SK-N-SH (cell line): ENCODE measurements at regions not wholly inside any gene's neighbourhood (a gene's known extent, or its start where the extent isn't known, plus 50 kb on each side); places are given as distances from the start of the nearest gene placed in this dataset.

Experiments
- CTCF ChIA-PET: fragments of 300-600, 350-600 bp; formaldehyde crosslinking; extraction: SDS; loops from one replicate; lab custom pipeline; 2021; lab: Yijun Ruan, JAX
- POLR2A ChIA-PET: fragments of 350-600 bp; sonication (Branson Sonifier 250); formaldehyde crosslinking; extraction: SDS; loops from one replicate; lab custom pipeline; 2020; ENCODE audit warnings: antibody characterized with exemption, inconsistent platforms; lab: Yijun Ruan, JAX
- DNase-seq: peaks from one replicate; pipeline ENCODE4 v3.0.0; 2012
- H2AFZ ChIP-seq: fragments of 200-600 bp; sonication (generic); 2 replicates; pipeline ENCODE4 v1.8.1; 2016; ENCODE audit warnings: antibody characterized with exemption, mild to moderate bottlenecking, low read depth
- H3F3A ChIP-seq: fragments of 200-600 bp; sonication (generic); replicated peaks from 2 replicates; pipeline ENCODE3; 2016; ENCODE audit warnings: antibody characterized with exemption, mild to moderate bottlenecking; ENCODE audit not compliant: insufficient read depth
- H3K27ac ChIP-seq, 2 experiments: fragments of 200-500 bp in 1 of 2; fragments of 200-600 bp in 1 of 2; sonication (Bioruptor generic) in 1 of 2; sonication (generic), shearing (Covaris generic) in 1 of 2; 2 replicates each; pipeline versions ENCODE4 v1.5.1 to v1.6.1; 2014 to 2016; ENCODE audit warnings: low read depth in 2 of 2, inconsistent platforms in 1 of 2, low read length in 1 of 2, mild to moderate bottlenecking in 1 of 2, mixed read lengths in 1 of 2
- H3K27me3 ChIP-seq: fragments of 200-600 bp; sonication (generic), shearing (Covaris generic); 2 replicates; pipeline ENCODE4 v1.6.1; 2016; ENCODE audit warnings: mixed run types; ENCODE audit not compliant: insufficient read depth
- H3K36me3 ChIP-seq, 2 experiments: fragments of 200-500 bp in 1 of 2; fragments of 200-600 bp in 1 of 2; sonication (Bioruptor generic) in 1 of 2; sonication (generic) in 1 of 2; replicated peaks in 1 of 2; 2 replicates each; pipeline versions ENCODE3 to v1.5.1; 2014 to 2016; ENCODE audit warnings: low read length in 1 of 2, mild to moderate bottlenecking in 1 of 2; ENCODE audit not compliant: insufficient read depth in 2 of 2, control insufficient read depth in 1 of 2
- H3K4me1 ChIP-seq, 2 experiments: fragments of 200-500 bp in 1 of 2; fragments of 200-600 bp in 1 of 2; sonication (Bioruptor generic) in 1 of 2; sonication (generic), shearing (Covaris generic) in 1 of 2; 2 replicates each; pipeline versions ENCODE4 v1.5.1 to v1.6.1; 2014 to 2016; ENCODE audit warnings: low read depth in 1 of 2, low read length in 1 of 2, mixed run types in 1 of 2; ENCODE audit not compliant: insufficient read depth in 2 of 2, control insufficient read depth in 1 of 2
- H3K4me2 ChIP-seq: fragments of 200-600 bp; sonication (generic), shearing (Covaris generic); 2 replicates; pipeline ENCODE4 v1.6.1; 2017; ENCODE audit warnings: mixed run types
- H3K4me3 ChIP-seq, 2 experiments: fragments of 200-500 bp in 1 of 2; fragments of 200-600 bp in 1 of 2; sonication (Bioruptor generic) in 1 of 2; sonication (generic), shearing (Covaris generic) in 1 of 2; 2 replicates each; pipeline versions ENCODE4 v1.5.1 to v1.8.1; 2014 to 2016; ENCODE audit warnings: low read depth in 2 of 2, inconsistent platforms in 1 of 2, low read length in 1 of 2, mild to moderate bottlenecking in 1 of 2, mixed read lengths in 1 of 2, moderate library complexity in 1 of 2
- H3K79me2 ChIP-seq: fragments of 200-600 bp; sonication (generic); 2 replicates; pipeline ENCODE4 v1.8.1; 2017; ENCODE audit warnings: mild to moderate bottlenecking; ENCODE audit not compliant: insufficient read depth
- H3K9ac ChIP-seq: fragments of 200-600 bp; sonication (generic); 2 replicates; pipeline ENCODE4 v1.6.1; 2017; ENCODE audit warnings: mixed run types
- H3K9me2 ChIP-seq: fragments of 200-600 bp; sonication (generic); 2 replicates; pipeline ENCODE4 v1.6.1; 2017; ENCODE audit warnings: mixed run types
- H3K9me3 ChIP-seq: fragments of 200-600 bp; sonication (generic); 2 replicates; pipeline ENCODE4 v1.6.1; 2017; ENCODE audit warnings: mixed run types, mild to moderate bottlenecking, moderate library complexity
- H4K20me1 ChIP-seq: fragments of 200-600 bp; sonication (generic); 2 replicates; pipeline ENCODE4 v1.6.1; 2017; ENCODE audit warnings: mild to moderate bottlenecking, mixed run types; ENCODE audit not compliant: insufficient read depth
- CHD2 ChIP-seq: fragments of 150-350 bp; IDR thresholded peaks from 2 replicates; pipeline ENCODE4 v1.6.1; 2018; ENCODE audit warnings: low read length; ENCODE audit not compliant: partially characterized antibody
- FOXJ3 ChIP-seq: sonication (generic); formaldehyde crosslinking; IDR thresholded peaks from 2 replicates; pipeline ENCODE4 v1.5.1; 2020; ENCODE audit warnings: mild to moderate bottlenecking, missing genetic modification reagents
- GABPA ChIP-seq: IDR thresholded peaks from 2 replicates; pipeline ENCODE4 v1.4.0; 2012; ENCODE audit warnings: low read depth, mild to moderate bottlenecking
- GATA2 ChIP-seq: sonication (generic); formaldehyde crosslinking; IDR thresholded peaks from 2 replicates; pipeline ENCODE4 v1.5.0; 2020; ENCODE audit warnings: mild to moderate bottlenecking, missing genetic modification reagents
- NFIC ChIP-seq: IDR thresholded peaks from 2 replicates; pipeline ENCODE4 v1.4.0; 2012; ENCODE audit warnings: borderline replicate concordance
- NRF1 ChIP-seq: IDR thresholded peaks from 2 replicates; pipeline ENCODE4 v1.6.1; 2012; ENCODE audit warnings: low read depth, mild to moderate bottlenecking, low read length
- POLR2AphosphoS5 ChIP-seq: IDR thresholded peaks from 2 replicates; pipeline ENCODE4 v1.6.1; 2012; ENCODE audit warnings: low read depth, low read length
- RAD21 ChIP-seq: IDR thresholded peaks from 2 replicates; pipeline ENCODE4 v1.6.1; 2012; ENCODE audit warnings: mild to moderate bottlenecking, low read length
- RXRA ChIP-seq: IDR thresholded peaks from 2 replicates; pipeline ENCODE4 v1.4.0; 2012; ENCODE audit warnings: low read depth, mild to moderate bottlenecking, borderline replicate concordance
- TEAD4 ChIP-seq: IDR thresholded peaks from 2 replicates; pipeline ENCODE4 v1.4.0; 2012; ENCODE audit warnings: mild to moderate bottlenecking, borderline replicate concordance; ENCODE audit not compliant: insufficient read depth
- YY1 ChIP-seq: IDR thresholded peaks from 2 replicates; pipeline ENCODE4 v1.4.0; 2012; ENCODE audit warnings: low read depth, mild to moderate bottlenecking
- WGBS: methylation state at CpG from one replicate; pipeline ENCODE4 v1.1.6; 2017; ENCODE audit warnings: low lambda C conversion rate; 5-methylcytosine and 5-hydroxymethylcytosine counted together
- TF ChIP-seq, protein P1 (sequence below): IDR thresholded peaks from 2 replicates; pipeline ENCODE4 v1.6.1; 2012; ENCODE audit warnings: mild to moderate bottlenecking, low read depth, low read length, moderate library complexity
- TF ChIP-seq, protein P2 (sequence below): fragments of 150-350 bp; IDR thresholded peaks from 2 replicates; pipeline ENCODE4 v1.6.1; 2017; ENCODE audit warnings: antibody characterized with exemption, low read length, low read depth, borderline replicate concordance
- TF ChIP-seq, protein P3 (sequence below): IDR thresholded peaks from 2 replicates; pipeline ENCODE4 v1.4.0; 2012; ENCODE audit warnings: low read depth, borderline replicate concordance
- TF ChIP-seq, protein P4 (sequence below): IDR thresholded peaks from 2 replicates; pipeline ENCODE4; 2012
- TF ChIP-seq, protein P5 (sequence below): IDR thresholded peaks from 2 replicates; pipeline ENCODE4 v1.4.0; 2012; ENCODE audit warnings: low read depth
- TF ChIP-seq, protein P6 (sequence below): fragments of 200-600 bp; sonication (generic); IDR thresholded peaks from 2 replicates; pipeline ENCODE4 v1.6.1; 2017; ENCODE audit warnings: antibody characterized with exemption, mild to moderate bottlenecking, moderate library complexity

DNA sequence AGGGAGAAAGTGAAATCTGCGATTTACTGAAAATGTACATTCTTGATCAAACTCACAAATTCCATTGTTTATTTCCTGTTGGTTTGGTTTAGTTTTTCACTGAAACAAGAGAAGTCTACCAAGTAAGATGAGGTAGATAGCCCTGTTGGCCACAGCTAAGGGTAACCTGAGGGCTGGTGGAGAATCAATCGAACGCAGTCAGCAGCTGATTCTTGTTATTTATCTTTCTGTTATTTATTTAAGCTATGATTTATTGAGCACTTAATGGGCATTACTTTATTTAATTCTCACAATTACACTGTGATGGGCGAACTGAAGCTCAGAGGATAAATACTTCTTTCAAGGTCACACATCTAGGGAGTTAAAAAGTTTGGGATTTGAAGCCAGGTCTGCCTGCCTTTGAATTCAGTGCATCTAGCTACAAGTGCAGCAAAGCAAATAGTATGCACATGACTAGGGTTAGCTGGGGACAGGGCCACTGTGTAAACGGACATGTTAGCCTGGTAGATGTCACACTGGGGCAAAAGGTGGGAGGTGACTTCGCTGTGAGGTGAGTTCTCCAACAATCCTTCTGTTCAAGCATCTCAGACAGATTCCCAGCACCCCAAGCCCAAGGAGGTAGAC lies 106.5 kb upstream of the GADD45A start (continued):
- TF ChIP-seq POLR2AphosphoS5 (no peak), FOXJ3 (CRISPR knock-in tag) (no peak), CHD2 (no peak), RAD21 (no peak), NRF1 (no peak), GATA2 (no peak)
- TF ChIP-seq, protein P1, sequence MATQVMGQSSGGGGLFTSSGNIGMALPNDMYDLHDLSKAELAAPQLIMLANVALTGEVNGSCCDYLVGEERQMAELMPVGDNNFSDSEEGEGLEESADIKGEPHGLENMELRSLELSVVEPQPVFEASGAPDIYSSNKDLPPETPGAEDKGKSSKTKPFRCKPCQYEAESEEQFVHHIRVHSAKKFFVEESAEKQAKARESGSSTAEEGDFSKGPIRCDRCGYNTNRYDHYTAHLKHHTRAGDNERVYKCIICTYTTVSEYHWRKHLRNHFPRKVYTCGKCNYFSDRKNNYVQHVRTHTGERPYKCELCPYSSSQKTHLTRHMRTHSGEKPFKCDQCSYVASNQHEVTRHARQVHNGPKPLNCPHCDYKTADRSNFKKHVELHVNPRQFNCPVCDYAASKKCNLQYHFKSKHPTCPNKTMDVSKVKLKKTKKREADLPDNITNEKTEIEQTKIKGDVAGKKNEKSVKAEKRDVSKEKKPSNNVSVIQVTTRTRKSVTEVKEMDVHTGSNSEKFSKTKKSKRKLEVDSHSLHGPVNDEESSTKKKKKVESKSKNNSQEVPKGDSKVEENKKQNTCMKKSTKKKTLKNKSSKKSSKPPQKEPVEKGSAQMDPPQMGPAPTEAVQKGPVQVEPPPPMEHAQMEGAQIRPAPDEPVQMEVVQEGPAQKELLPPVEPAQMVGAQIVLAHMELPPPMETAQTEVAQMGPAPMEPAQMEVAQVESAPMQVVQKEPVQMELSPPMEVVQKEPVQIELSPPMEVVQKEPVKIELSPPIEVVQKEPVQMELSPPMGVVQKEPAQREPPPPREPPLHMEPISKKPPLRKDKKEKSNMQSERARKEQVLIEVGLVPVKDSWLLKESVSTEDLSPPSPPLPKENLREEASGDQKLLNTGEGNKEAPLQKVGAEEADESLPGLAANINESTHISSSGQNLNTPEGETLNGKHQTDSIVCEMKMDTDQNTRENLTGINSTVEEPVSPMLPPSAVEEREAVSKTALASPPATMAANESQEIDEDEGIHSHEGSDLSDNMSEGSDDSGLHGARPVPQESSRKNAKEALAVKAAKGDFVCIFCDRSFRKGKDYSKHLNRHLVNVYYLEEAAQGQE: no peak
- TF ChIP-seq, protein P2, sequence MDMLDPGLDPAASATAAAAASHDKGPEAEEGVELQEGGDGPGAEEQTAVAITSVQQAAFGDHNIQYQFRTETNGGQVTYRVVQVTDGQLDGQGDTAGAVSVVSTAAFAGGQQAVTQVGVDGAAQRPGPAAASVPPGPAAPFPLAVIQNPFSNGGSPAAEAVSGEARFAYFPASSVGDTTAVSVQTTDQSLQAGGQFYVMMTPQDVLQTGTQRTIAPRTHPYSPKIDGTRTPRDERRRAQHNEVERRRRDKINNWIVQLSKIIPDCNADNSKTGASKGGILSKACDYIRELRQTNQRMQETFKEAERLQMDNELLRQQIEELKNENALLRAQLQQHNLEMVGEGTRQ: no peak
- TF ChIP-seq, protein P3, sequence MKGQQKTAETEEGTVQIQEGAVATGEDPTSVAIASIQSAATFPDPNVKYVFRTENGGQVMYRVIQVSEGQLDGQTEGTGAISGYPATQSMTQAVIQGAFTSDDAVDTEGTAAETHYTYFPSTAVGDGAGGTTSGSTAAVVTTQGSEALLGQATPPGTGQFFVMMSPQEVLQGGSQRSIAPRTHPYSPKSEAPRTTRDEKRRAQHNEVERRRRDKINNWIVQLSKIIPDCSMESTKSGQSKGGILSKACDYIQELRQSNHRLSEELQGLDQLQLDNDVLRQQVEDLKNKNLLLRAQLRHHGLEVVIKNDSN: no peak

DNA sequence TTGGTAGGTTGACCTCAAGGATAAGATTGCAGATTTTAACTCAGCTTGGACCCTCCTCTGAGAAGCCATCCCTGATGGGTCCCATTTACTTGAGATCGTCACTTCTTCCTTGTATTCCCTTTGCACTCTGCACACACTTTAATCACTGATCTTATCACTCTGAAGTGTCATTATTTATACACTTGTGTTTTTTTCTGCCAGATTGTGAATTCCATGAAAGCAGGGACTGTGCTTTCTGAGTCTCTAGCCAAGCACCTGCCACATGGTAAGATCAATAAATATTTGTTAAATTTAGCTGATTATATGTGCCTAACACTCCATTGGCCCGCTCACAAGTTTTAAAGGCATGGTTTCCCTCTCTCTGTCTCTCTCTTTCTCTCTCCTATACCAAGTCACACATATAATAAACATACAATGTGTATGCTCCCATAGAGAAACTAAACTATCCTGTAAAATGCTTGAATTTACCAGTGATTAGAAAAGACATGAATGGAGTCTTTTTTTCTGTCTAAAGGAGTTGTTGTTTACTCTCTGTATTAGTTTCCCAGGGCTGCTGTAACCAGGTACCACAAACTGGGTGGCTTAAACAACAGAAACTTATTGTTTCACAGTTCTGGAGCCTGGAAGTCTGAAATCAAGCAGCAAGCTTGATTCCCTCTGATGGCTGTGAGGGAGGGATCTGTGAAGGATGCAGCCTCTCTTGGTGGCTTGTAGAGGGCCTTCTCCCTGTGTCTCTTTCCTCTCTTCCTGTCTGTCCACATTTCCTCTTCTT lies 105.2 kb upstream of the GADD45A start:
- no peak overlapping the region for H3K4me3 ChIP-seq
- TF ChIP-seq, protein P4, sequence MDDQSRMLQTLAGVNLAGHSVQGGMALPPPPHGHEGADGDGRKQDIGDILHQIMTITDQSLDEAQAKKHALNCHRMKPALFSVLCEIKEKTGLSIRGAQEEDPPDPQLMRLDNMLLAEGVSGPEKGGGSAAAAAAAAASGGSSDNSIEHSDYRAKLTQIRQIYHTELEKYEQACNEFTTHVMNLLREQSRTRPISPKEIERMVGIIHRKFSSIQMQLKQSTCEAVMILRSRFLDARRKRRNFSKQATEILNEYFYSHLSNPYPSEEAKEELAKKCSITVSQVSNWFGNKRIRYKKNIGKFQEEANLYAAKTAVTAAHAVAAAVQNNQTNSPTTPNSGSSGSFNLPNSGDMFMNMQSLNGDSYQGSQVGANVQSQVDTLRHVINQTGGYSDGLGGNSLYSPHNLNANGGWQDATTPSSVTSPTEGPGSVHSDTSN: no peak
- TF ChIP-seq, protein P5, sequence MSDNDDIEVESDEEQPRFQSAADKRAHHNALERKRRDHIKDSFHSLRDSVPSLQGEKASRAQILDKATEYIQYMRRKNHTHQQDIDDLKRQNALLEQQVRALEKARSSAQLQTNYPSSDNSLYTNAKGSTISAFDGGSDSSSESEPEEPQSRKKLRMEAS: no peak
- TF ChIP-seq GABPA: no peak
- TF ChIP-seq RXRA: no peak
- TF ChIP-seq, protein P6, sequence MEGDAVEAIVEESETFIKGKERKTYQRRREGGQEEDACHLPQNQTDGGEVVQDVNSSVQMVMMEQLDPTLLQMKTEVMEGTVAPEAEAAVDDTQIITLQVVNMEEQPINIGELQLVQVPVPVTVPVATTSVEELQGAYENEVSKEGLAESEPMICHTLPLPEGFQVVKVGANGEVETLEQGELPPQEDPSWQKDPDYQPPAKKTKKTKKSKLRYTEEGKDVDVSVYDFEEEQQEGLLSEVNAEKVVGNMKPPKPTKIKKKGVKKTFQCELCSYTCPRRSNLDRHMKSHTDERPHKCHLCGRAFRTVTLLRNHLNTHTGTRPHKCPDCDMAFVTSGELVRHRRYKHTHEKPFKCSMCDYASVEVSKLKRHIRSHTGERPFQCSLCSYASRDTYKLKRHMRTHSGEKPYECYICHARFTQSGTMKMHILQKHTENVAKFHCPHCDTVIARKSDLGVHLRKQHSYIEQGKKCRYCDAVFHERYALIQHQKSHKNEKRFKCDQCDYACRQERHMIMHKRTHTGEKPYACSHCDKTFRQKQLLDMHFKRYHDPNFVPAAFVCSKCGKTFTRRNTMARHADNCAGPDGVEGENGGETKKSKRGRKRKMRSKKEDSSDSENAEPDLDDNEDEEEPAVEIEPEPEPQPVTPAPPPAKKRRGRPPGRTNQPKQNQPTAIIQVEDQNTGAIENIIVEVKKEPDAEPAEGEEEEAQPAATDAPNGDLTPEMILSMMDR: no peak
- TF ChIP-seq POLR2AphosphoS5: no peak
- TF ChIP-seq, protein P2: no peak
- no peak for TF ChIP-seq TEAD4
- TF ChIP-seq YY1: no peak
- TF ChIP-seq NFIC: no peak
- H3K9me3 ChIP-seq: no peaks in the 10 kb centered on the region
- no peaks in the 10 kb centered on the region for H4K20me1 ChIP-seq
- no peaks in the 10 kb centered on the region for H3K27me3 ChIP-seq
- POLR2A ChIA-PET: no interaction called here
- no peaks in the 10 kb centered on the region; a peak in 1 of 4 replicates for H3K4me1 ChIP-seq
- H3F3A ChIP-seq: no peaks in the 10 kb centered on the region
- H3K36me3 ChIP-seq: no peaks in the 10 kb centered on the region
- no peaks in the 10 kb centered on the region for H3K79me2 ChIP-seq
- H3K27ac ChIP-seq: no peak overlapping the region
- no peak overlapping the region for H3K4me2 ChIP-seq
- H2AFZ ChIP-seq: no peak overlapping the region
- no peak overlapping the region for H3K9ac ChIP-seq
- no peaks in the 10 kb centered on the region for H3K9me2 ChIP-seq
- no peak for DNase-seq
- WGBS: 42% methylated on average over 2 of the region's 2 CpGs
- CTCF ChIA-PET: interaction anchor here (4.2 kb wide), 1 partner anchor 18 kb away, joined by 28 read pairs; no protein-coding TSS in a partner anchor
